Calu3 (cell line): ENCODE measurements at regions not wholly inside any gene's neighbourhood (a gene's known extent, or its start where the extent isn't known, plus 50 kb on each side); places are given as distances from the start of the nearest gene placed in this dataset.
"Not testable (repeated sequence)": the region's sequence is repeated elsewhere in the genome, so short reads cannot be mapped to it uniquely, and the experiment has no call there.

Source experiments
- BruUV-seq: library from RNA; stranded (reverse); fragments of 400-500 nt; replicated peaks from 2 replicates; lab custom pipeline; 2021; lab: Mats Ljungman, UMichigan
- CTCF ChIA-PET: fragments of 300-600 bp; sonication (Branson Sonifier 250); formaldehyde crosslinking; loops from one replicate; lab custom pipeline; 2022; ENCODE audit warnings: antibody characterized with exemption; lab: Charles Lee
- DNase-seq: peaks from one replicate; pipeline ENCODE4 v3.0.0; 2022
- H3K27ac Mint-ChIP-seq: one replicate; pipeline ENCODE4 v1.8.0; 2022; ENCODE audit warnings: mixed read lengths; ENCODE audit not compliant: unreplicated experiment
- H3K27me3 Mint-ChIP-seq: one replicate; pipeline ENCODE4 v1.8.0; 2022; ENCODE audit warnings: mixed read lengths; ENCODE audit not compliant: unreplicated experiment
- H3K36me3 Mint-ChIP-seq: one replicate; pipeline ENCODE4 v1.8.0; 2022; ENCODE audit warnings: mild to moderate bottlenecking, moderate library complexity, mixed read lengths; ENCODE audit not compliant: insufficient read depth, unreplicated experiment
- H3K4me1 Mint-ChIP-seq: one replicate; pipeline ENCODE4 v1.8.0; 2022; ENCODE audit warnings: mild to moderate bottlenecking, low read depth, mixed read lengths; ENCODE audit not compliant: unreplicated experiment
- H3K4me3 Mint-ChIP-seq: one replicate; pipeline ENCODE4 v1.8.0; 2022; ENCODE audit warnings: mild to moderate bottlenecking, low read depth, moderate library complexity, mixed read lengths; ENCODE audit not compliant: unreplicated experiment
- H3K9me3 Mint-ChIP-seq: one replicate; pipeline ENCODE4 v1.8.0; 2022; ENCODE audit warnings: low read depth, mixed read lengths; ENCODE audit not compliant: unreplicated experiment
- intact Hi-C: fragments of 100-400 bp; cut with micrococcal nuclease; formaldehyde crosslinking; loops from one replicate; pipeline ENCODE4 v1.10.0; 2022; ENCODE audit not compliant: unreplicated experiment
- TF ChIP-seq, protein P1 (sequence below): fragments of 200-600 bp; IDR thresholded peaks from one replicate; pipeline ENCODE4 v1.8.0; 2022; ENCODE audit warnings: antibody characterized with exemption; ENCODE audit not compliant: unreplicated experiment

DNA sequence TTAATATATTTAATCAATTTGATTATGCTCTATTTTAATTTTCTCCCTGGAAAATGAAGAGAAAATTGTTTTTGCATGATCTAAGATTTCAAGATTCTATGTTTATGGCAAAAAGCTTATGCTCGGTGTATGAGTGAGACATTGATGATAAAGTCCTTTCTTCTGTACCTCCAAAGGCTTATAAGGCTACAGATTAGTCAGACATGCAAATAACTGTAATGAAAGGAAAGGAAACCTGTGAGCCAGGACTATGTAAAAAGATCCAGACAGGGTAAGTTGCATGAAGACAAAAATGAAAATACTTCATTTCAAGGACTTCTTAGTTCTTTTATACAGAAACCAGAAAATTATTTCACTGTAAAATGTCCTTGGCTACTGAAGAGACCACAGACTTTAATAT, 52.2 kb upstream of the EDIL3 start:
- H3K27me3 Mint-ChIP-seq = no peaks in the 10 kb centered on the region
- DNase-seq = no peak
- peaks cover 30% of the 10 kb centered on the region for H3K4me1 Mint-ChIP-seq
- peaks cover 5% of the 10 kb centered on the region for H3K36me3 Mint-ChIP-seq
- H3K27ac Mint-ChIP-seq = no peak overlapping the region
- CTCF ChIA-PET = interaction anchor here (0.8 kb wide), 1 partner anchor 14 kb away, joined by 5 read pairs; no protein-coding TSS in a partner anchor
- BruUV-seq = no TSS peak
- no peak overlapping the region for H3K4me3 Mint-ChIP-seq
- TF ChIP-seq, protein P1, sequence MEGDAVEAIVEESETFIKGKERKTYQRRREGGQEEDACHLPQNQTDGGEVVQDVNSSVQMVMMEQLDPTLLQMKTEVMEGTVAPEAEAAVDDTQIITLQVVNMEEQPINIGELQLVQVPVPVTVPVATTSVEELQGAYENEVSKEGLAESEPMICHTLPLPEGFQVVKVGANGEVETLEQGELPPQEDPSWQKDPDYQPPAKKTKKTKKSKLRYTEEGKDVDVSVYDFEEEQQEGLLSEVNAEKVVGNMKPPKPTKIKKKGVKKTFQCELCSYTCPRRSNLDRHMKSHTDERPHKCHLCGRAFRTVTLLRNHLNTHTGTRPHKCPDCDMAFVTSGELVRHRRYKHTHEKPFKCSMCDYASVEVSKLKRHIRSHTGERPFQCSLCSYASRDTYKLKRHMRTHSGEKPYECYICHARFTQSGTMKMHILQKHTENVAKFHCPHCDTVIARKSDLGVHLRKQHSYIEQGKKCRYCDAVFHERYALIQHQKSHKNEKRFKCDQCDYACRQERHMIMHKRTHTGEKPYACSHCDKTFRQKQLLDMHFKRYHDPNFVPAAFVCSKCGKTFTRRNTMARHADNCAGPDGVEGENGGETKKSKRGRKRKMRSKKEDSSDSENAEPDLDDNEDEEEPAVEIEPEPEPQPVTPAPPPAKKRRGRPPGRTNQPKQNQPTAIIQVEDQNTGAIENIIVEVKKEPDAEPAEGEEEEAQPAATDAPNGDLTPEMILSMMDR = no peak
- H3K9me3 Mint-ChIP-seq = peaks cover 2% of the 10 kb centered on the region
- intact Hi-C loops = no loop called here

- H3K9me3 Mint-ChIP-seq, intact Hi-C loops, BruUV-seq, CTCF ChIA-PET, H3K27me3 Mint-ChIP-seq, H3K27ac Mint-ChIP-seq, H3K36me3 Mint-ChIP-seq: not testable (repeated sequence)
- peaks cover 30% of the 10 kb centered on the region for H3K4me1 Mint-ChIP-seq
- DNase-seq = peak; percentile 24
- H3K4me3 Mint-ChIP-seq = peak overlapping the region; percentile 9
Observed at GRCh38 chr5:84435861-84436346, 51.2 kb upstream of the EDIL3 start.
